Kidney epithelial cell (primary cell): ENCODE measurements at regions not wholly inside any gene's neighbourhood (a gene's known extent, or its start where the extent isn't known, plus 50 kb on each side); places are given as distances from the start of the nearest gene placed in this dataset.

Experiments used
- DNase-seq: peaks from one replicate; pipeline ENCODE4 v3.0.0-alpha.2; 2010; ENCODE audit warnings: low read depth
- H3K27me3 ChIP-seq: 2 replicates; pipeline ENCODE4 v1.6.0; 2011; ENCODE audit warnings: low read length; ENCODE audit not compliant: control insufficient read depth, insufficient read depth
- H3K36me3 ChIP-seq: 2 replicates; pipeline ENCODE4 v1.5.1; 2011; ENCODE audit warnings: low read length; ENCODE audit not compliant: control insufficient read depth, insufficient read depth
- H3K4me3 ChIP-seq: 2 replicates; pipeline ENCODE4 v1.5.1; 2011; ENCODE audit warnings: low read depth, mild to moderate bottlenecking, control low read depth, low read length
- CTCF ChIP-seq: IDR thresholded peaks from 2 replicates; pipeline ENCODE4 v1.5.1; 2011; ENCODE audit warnings: mild to moderate bottlenecking, moderate library complexity, low read length, control low read depth, inconsistent platforms; ENCODE audit not compliant: insufficient read depth, poor library complexity, severe bottlenecking

GRCh38 chr2:34731292-34731691 lies 1132.2 kb upstream of the FAM98A start:
- DNase-seq = no peak
- Histone ChIP-seq H3K36me3 (no peaks in the 10 kb centered on the region), H3K27me3 (no peaks in the 10 kb centered on the region), H3K4me3 (no peak overlapping the region)
- no peak for TF ChIP-seq CTCF

- no peaks in the 10 kb centered on the region for H3K27me3 ChIP-seq
- H3K4me3 ChIP-seq = no peak overlapping the region
- no peak for TF ChIP-seq CTCF
- DNase-seq = no peak
- no peaks in the 10 kb centered on the region for H3K36me3 ChIP-seq
These were observed 1130.7 kb upstream of the FAM98A start for GRCh38 chr2:34729845-34730244.

GRCh38 chr2:34724107-34724506 lies 1125.0 kb upstream of the FAM98A start:
- Histone ChIP-seq H3K36me3 (no peaks in the 10 kb centered on the region), H3K27me3 (no peaks in the 10 kb centered on the region), H3K4me3 (no peak overlapping the region)
- TF ChIP-seq CTCF = no peak
- DNase-seq = no peak

- no peak for TF ChIP-seq CTCF
- Histone ChIP-seq H3K36me3 (no peaks in the 10 kb centered on the region), H3K27me3 (no peaks in the 10 kb centered on the region), H3K4me3 (no peak overlapping the region)
- DNase-seq = no peak
These were observed 1124.6 kb upstream of the FAM98A start for GRCh38 chr2:34723683-34724082.

GRCh38 chr2:34719206-34719605 lies 1120.1 kb upstream of the FAM98A start:
- DNase-seq = no peak
- Histone ChIP-seq H3K4me3 (no peak overlapping the region), H3K36me3 (no peaks in the 10 kb centered on the region), H3K27me3 (no peaks in the 10 kb centered on the region)
- TF ChIP-seq CTCF = no peak

- no peak for TF ChIP-seq CTCF
- H3K4me3 ChIP-seq = no peak overlapping the region
- DNase-seq = no peak
- no peaks in the 10 kb centered on the region for H3K36me3 ChIP-seq
- H3K27me3 ChIP-seq = no peaks in the 10 kb centered on the region
These were observed 1106.6 kb upstream of the FAM98A start for GRCh38 chr2:34705551-34706247.
